HG03060 (cell line): ENCODE measurements at regions not wholly inside any gene's neighbourhood (a gene's known extent, or its start where the extent isn't known, plus 50 kb on each side); places are given as distances from the start of the nearest gene placed in this dataset.

Experiments
- ATAC-seq: cut with Tn5 transposase; IDR thresholded peaks from one replicate; pipeline ENCODE4 v1.9.1; 2021; ENCODE audit warnings: low read depth, moderate number of reproducible peaks; ENCODE audit not compliant: unreplicated experiment

- ATAC-seq, result no peak
Measured at GRCh38 chr2:16311521-16312440, 353.9 kb downstream of the CYRIA start.

- no peak for ATAC-seq
Measured at GRCh38 chr2:16308816-16309215, 356.8 kb downstream of the CYRIA start.

GRCh38 chr2:16304876-16305590 is 360.6 kb downstream of the CYRIA start:
- no peak for ATAC-seq

- ATAC-seq, result no peak
Measured at GRCh38 chr2:16303761-16304160, 361.9 kb downstream of the CYRIA start.

GRCh38 chr2:16303273-16303577 is 362.4 kb downstream of the CYRIA start:
- ATAC-seq, result no peak

GRCh38 chr2:16302431-16303272 is 362.3 kb downstream of the MYCN start:
- ATAC-seq, result no peak

- no peak for ATAC-seq
Measured at GRCh38 chr2:16301961-16302360, 361.6 kb downstream of the MYCN start.

- ATAC-seq, result no peak
Measured at GRCh38 chr2:16298866-16299265, 358.5 kb downstream of the MYCN start.

- no peak for ATAC-seq
Measured at GRCh38 chr2:16296331-16297250, 356.2 kb downstream of the MYCN start.

- ATAC-seq, result no peak
Measured at GRCh38 chr2:16296038-16296290, 355.6 kb downstream of the MYCN start.

GRCh38 chr2:16294791-16295190 is 354.4 kb downstream of the MYCN start:
- no peak for ATAC-seq

- no peak for ATAC-seq
Measured at GRCh38 chr2:16293871-16294270, 353.5 kb downstream of the MYCN start.

GRCh38 chr2:16293398-16293797 is 353.0 kb downstream of the MYCN start:
- no peak for ATAC-seq

GRCh38 chr2:16291731-16292550 is 351.6 kb downstream of the MYCN start:
- no peak for ATAC-seq

GRCh38 chr2:16291226-16291625 is 350.9 kb downstream of the MYCN start:
- ATAC-seq, result no peak

- no peak for ATAC-seq
Measured at GRCh38 chr2:16290311-16291020, 350.1 kb downstream of the MYCN start.

- no peak for ATAC-seq
Measured at GRCh38 chr2:16288371-16289112, 348.2 kb downstream of the MYCN start.

- no peak for ATAC-seq
Measured at GRCh38 chr2:16287831-16288230, 347.5 kb downstream of the MYCN start.
